Small intestine (tissue), 7 donors: ENCODE measurements at regions not wholly inside any gene's neighbourhood (a gene's known extent, or its start where the extent isn't known, plus 50 kb on each side); places are given as distances from the start of the nearest gene placed in this dataset.
"Not testable (repeated sequence)": the region's sequence is repeated elsewhere in the genome, so short reads cannot be mapped to it uniquely, and the experiment has no call there.

ENCODE experiments used
- DNase-seq, 2 donors: peaks; one replicate each; pipeline versions ENCODE4 v3.0.0 to v3.0.0-alpha.2; 2013
- FAIRE-seq: peaks from 2 replicates; lab custom pipeline; 2012; peaks lifted over from hg19 to GRCh38; lab: Jason Lieb, UNC
- H3K27ac ChIP-seq, 3 donors: one replicate each; pipeline ENCODE4 v1.5.1; 2013; ENCODE audit warnings: low read length in 2 of 3, mild to moderate bottlenecking in 2 of 3, control low read depth in 1 of 3, inconsistent platforms in 1 of 3, low read depth in 1 of 3, moderate library complexity in 1 of 3
- H3K27me3 ChIP-seq, 3 donors: one replicate each; pipeline ENCODE4 v1.6.1; 2013; ENCODE audit warnings: low read length in 3 of 3, inconsistent platforms in 1 of 3; ENCODE audit not compliant: control insufficient read depth in 3 of 3, insufficient read depth in 3 of 3
- H3K36me3 ChIP-seq, 3 donors: one replicate each; pipeline ENCODE4 v1.6.1; 2013; ENCODE audit warnings: low read length in 3 of 3, inconsistent platforms in 1 of 3, low read depth in 1 of 3, mild to moderate bottlenecking in 1 of 3, moderate library complexity in 1 of 3; ENCODE audit not compliant: control insufficient read depth in 3 of 3, insufficient read depth in 2 of 3
- H3K4me1 ChIP-seq, 3 donors: one replicate each; pipeline ENCODE4 v1.6.1; 2013; ENCODE audit warnings: low read length in 2 of 3, inconsistent platforms in 1 of 3, low read depth in 1 of 3, mild to moderate bottlenecking in 1 of 3, moderate library complexity in 1 of 3; ENCODE audit not compliant: control insufficient read depth in 3 of 3, insufficient read depth in 2 of 3
- H3K4me3 ChIP-seq, 3 donors: one replicate each; pipeline ENCODE4 v1.5.1; 2013; ENCODE audit warnings: low read length in 3 of 3, control low read depth in 1 of 3, inconsistent platforms in 1 of 3, low read depth in 1 of 3, mild to moderate bottlenecking in 1 of 3, moderate library complexity in 1 of 3
- H3K9me3 ChIP-seq, 2 donors: one replicate each; pipeline ENCODE4 v1.6.1; 2013; ENCODE audit warnings: low read depth in 1 of 2, low read length in 1 of 2; ENCODE audit not compliant: control insufficient read depth in 2 of 2, insufficient read depth in 1 of 2
- WGBS, 3 donors: extraction: QIAGEN DNeasy Blood & Tissue Kit; methylation state at CpG; one replicate each; pipeline ENCODE4 v1.1.7; 2013; 5-methylcytosine and 5-hydroxymethylcytosine counted together
- donor health status: healthy with polysubstance abuse.
- donor health status: control.
- donor health status: control.
- donor health status: Bipolar disorder and iron deficiency.
- donor health status: healthy.

GRCh38 chr20:56733967-56734366, 104.9 kb downstream of the TFAP2C start:
- Histone ChIP-seq H3K4me1 (no peaks in the 10 kb centered on the region), H3K9me3 (no peaks in the 10 kb centered on the region), H3K27me3 (peaks cover 0 to 5% (median 2%) of the 10 kb centered on the region in 3 donors), H3K4me3 (no peak overlapping the region), H3K27ac (no peak overlapping the region), H3K36me3 (no peaks in the 10 kb centered on the region)
- DNase-seq, result no peak
- 29 to 36% (median 34%) methylated on average over 6 of the region's 6 CpGs for WGBS, 3 donors
- no peak for FAIRE-seq

- no peaks in the 10 kb centered on the region for H3K4me1 ChIP-seq
- peaks cover 0 to 5% (median 2%) of the 10 kb centered on the region in 3 donors for H3K27me3 ChIP-seq
- H3K36me3 ChIP-seq, result no peaks in the 10 kb centered on the region
- no peak for FAIRE-seq
- no peak overlapping the region for H3K4me3 ChIP-seq
- no peaks in the 10 kb centered on the region for H3K9me3 ChIP-seq
- 16 to 27% (median 18%) methylated on average over 15 of the region's 15 CpGs for WGBS, 3 donors
- H3K27ac ChIP-seq, result no peak overlapping the region
- DNase-seq, result no peak
Measured at GRCh38 chr20:56735084-56735642, 106.1 kb downstream of the TFAP2C start.

- H3K9me3 ChIP-seq, result no peaks in the 10 kb centered on the region
- H3K27ac ChIP-seq, result no peak overlapping the region
- H3K4me1 ChIP-seq, result no peaks in the 10 kb centered on the region
- no peak overlapping the region for H3K4me3 ChIP-seq
- FAIRE-seq (no peak), DNase-seq (no peak)
- H3K36me3 ChIP-seq, result no peaks in the 10 kb centered on the region
- H3K27me3 ChIP-seq, result peaks cover 0 to 5% (median 2%) of the 10 kb centered on the region in 3 donors
- 15 to 34% (median 33%) methylated on average over 10 of the region's 10 CpGs for WGBS, 3 donors
Measured at GRCh38 chr20:56736285-56736857, 107.3 kb downstream of the TFAP2C start.

GRCh38 chr20:56744325-56744821, 115.3 kb downstream of the TFAP2C start:
- not testable (repeated sequence) for H3K4me3 ChIP-seq, H3K9me3 ChIP-seq, H3K27me3 ChIP-seq, H3K4me1 ChIP-seq, H3K36me3 ChIP-seq, H3K27ac ChIP-seq, DNase-seq, FAIRE-seq
- 87 to 93% (median 91%) methylated on average over 4 of the region's 4 CpGs for WGBS, 3 donors

GRCh38 chr20:56748476-56749377, 119.6 kb downstream of the TFAP2C start:
- no peak for FAIRE-seq
- Histone ChIP-seq H3K4me1 (no peaks in the 10 kb centered on the region), H3K36me3 (no peaks in the 10 kb centered on the region), H3K4me3 (no peak overlapping the region), H3K27ac (no peak overlapping the region), H3K9me3 (no peaks in the 10 kb centered on the region), H3K27me3 (peaks cover 0 to 6% (median 2%) of the 10 kb centered on the region in 3 donors)
- DNase-seq, result no peak
- WGBS, 3 donors, result 48 to 54% (median 50%) methylated on average over 8 of the region's 8 CpGs

- Histone ChIP-seq H3K36me3 (no peaks in the 10 kb centered on the region), H3K4me3 (no peak overlapping the region), H3K4me1 (no peaks in the 10 kb centered on the region), H3K27ac (no peak overlapping the region), H3K9me3 (no peaks in the 10 kb centered on the region), H3K27me3 (peaks cover 0 to 6% (median 1%) of the 10 kb centered on the region in 3 donors)
- FAIRE-seq (no peak), DNase-seq (no peak)
- WGBS, 3 donors, result 27 to 38% (median 28%) methylated on average over 14 to 17 of the region's 17 CpGs
Measured at GRCh38 chr20:56750430-56750829, 121.3 kb downstream of the TFAP2C start.

GRCh38 chr20:56752274-56752673, 123.2 kb downstream of the TFAP2C start:
- DNase-seq (no peak), FAIRE-seq (no peak)
- H3K27me3 ChIP-seq, result peaks cover 0 to 6% (median 0%) of the 10 kb centered on the region in 3 donors
- no peak overlapping the region for H3K4me3 ChIP-seq
- 54 to 59% (median 55%) methylated on average over 8 of the region's 8 CpGs for WGBS, 3 donors
- no peaks in the 10 kb centered on the region for H3K4me1 ChIP-seq
- no peaks in the 10 kb centered on the region for H3K9me3 ChIP-seq
- H3K36me3 ChIP-seq, result no peaks in the 10 kb centered on the region
- no peak overlapping the region for H3K27ac ChIP-seq

GRCh38 chr20:56755201-56755600, 126.1 kb downstream of the TFAP2C start:
- H3K27ac ChIP-seq, result no peak overlapping the region
- 57 to 77% (median 76%) methylated on average over 3 of the region's 3 CpGs for WGBS, 3 donors
- no peaks in the 10 kb centered on the region for H3K4me1 ChIP-seq
- H3K4me3 ChIP-seq, result no peak overlapping the region
- no peak for FAIRE-seq
- H3K27me3 ChIP-seq, result peaks cover 0 to 4% (median 0%) of the 10 kb centered on the region in 3 donors
- DNase-seq, result no peak
- H3K9me3 ChIP-seq, result no peaks in the 10 kb centered on the region
- H3K36me3 ChIP-seq, result no peaks in the 10 kb centered on the region
